Testis (tissue), 2 donors: ENCODE measurements at regions not wholly inside any gene's neighbourhood (a gene's known extent, or its start where the extent isn't known, plus 50 kb on each side); places are given as distances from the start of the nearest gene placed in this dataset.

Experiments used
- DNase-seq: peaks from one replicate; pipeline ENCODE4 v3.0.0-alpha.2; 2019
- H3K27ac ChIP-seq, 2 donors: fragments of 200-600 bp; sonication (generic); one replicate each; pipeline ENCODE4 v1.5.1; 2019
- H3K27me3 ChIP-seq: fragments of 200-600 bp; sonication (generic); one replicate; pipeline ENCODE4 v1.5.1; 2019
- H3K36me3 ChIP-seq: fragments of 200-600 bp; sonication (generic); one replicate; pipeline ENCODE4 v1.5.1; 2017; ENCODE audit warnings: low read depth; ENCODE audit errors: missing control alignments
- H3K4me1 ChIP-seq: fragments of 200-600 bp; sonication (generic); one replicate; pipeline ENCODE4 v1.5.1; 2019
- H3K4me3 ChIP-seq, 2 donors: fragments of 200-600 bp; sonication (generic); one replicate each; pipeline ENCODE4 v1.5.1; 2017 to 2019
- H3K9me3 ChIP-seq: fragments of 200-600 bp; sonication (generic); one replicate; pipeline ENCODE4 v1.5.1; 2017
- CTCF ChIP-seq, 3 experiments: fragments of 450-650 bp in 2 of 3; fragments of 200-600 bp in 1 of 3; sonication (generic) in 1 of 3; IDR thresholded peaks; one replicate each; pipeline ENCODE4 v1.5.1; 2016 to 2019; ENCODE audit warnings: antibody characterized with exemption in 3 of 3, mild to moderate bottlenecking in 2 of 3, moderate library complexity in 1 of 3
- POLR2A ChIP-seq: fragments of 450-650 bp; IDR thresholded peaks from one replicate; pipeline ENCODE4 v1.6.1; 2017; ENCODE audit warnings: antibody characterized with exemption, mild to moderate bottlenecking, moderate library complexity
- WGBS, 2 donors: methylation state at CpG; one replicate each; pipeline ENCODE4 v1.1.5; 2018; 5-methylcytosine and 5-hydroxymethylcytosine counted together
- intact Hi-C: fragments of 100-400 bp; cut with DNase I; formaldehyde crosslinking; loops from one replicate; pipeline ENCODE4 v1.15.1; 2023; ENCODE audit warnings: low total_unique reads

GRCh38 chr13:70630247-70630646 lies 522.0 kb upstream of the KLHL1 start:
- Histone ChIP-seq H3K9me3 (no peaks in the 10 kb centered on the region), H3K4me1 (no peaks in the 10 kb centered on the region), H3K27ac (no peak overlapping the region), H3K27me3 (no peaks in the 10 kb centered on the region), H3K4me3 (no peak overlapping the region), H3K36me3 (no peaks in the 10 kb centered on the region)
- TF ChIP-seq CTCF (IDR thresholded peaks at IDR 0.05) (no peak), POLR2A (no peak)
- 77 to 78% methylated on average over 2 of the region's 2 CpGs for WGBS, 2 donors
- DNase-seq: no peak
- intact Hi-C loops: no loop called here

GRCh38 chr13:70623239-70623638 lies 515.0 kb upstream of the KLHL1 start:
- intact Hi-C loops: no loop called here
- TF ChIP-seq CTCF (IDR thresholded peaks at IDR 0.05) (peak in 1 of 3 experiments; percentile 38), POLR2A (no peak)
- H3K9me3 ChIP-seq: no peaks in the 10 kb centered on the region
- no peaks in the 10 kb centered on the region for H3K4me1 ChIP-seq
- no peak overlapping the region for H3K27ac ChIP-seq
- no peaks in the 10 kb centered on the region for H3K36me3 ChIP-seq
- H3K4me3 ChIP-seq: no peak overlapping the region
- no peaks in the 10 kb centered on the region for H3K27me3 ChIP-seq
- DNase-seq: no peak

GRCh38 chr13:70622796-70623195 lies 514.5 kb upstream of the KLHL1 start:
- WGBS, 2 donors: 38 to 44% methylated on average over 5 of the region's 5 CpGs
- no peak for TF ChIP-seq POLR2A
- Histone ChIP-seq H3K9me3 (no peaks in the 10 kb centered on the region), H3K36me3 (no peaks in the 10 kb centered on the region), H3K27ac (no peak overlapping the region), H3K4me3 (no peak overlapping the region), H3K4me1 (no peaks in the 10 kb centered on the region), H3K27me3 (no peaks in the 10 kb centered on the region)
- no peak for DNase-seq
- intact Hi-C loops: no loop called here

GRCh38 chr13:70619936-70620335 lies 511.7 kb upstream of the KLHL1 start:
- no peaks in the 10 kb centered on the region for H3K9me3 ChIP-seq
- H3K27me3 ChIP-seq: no peaks in the 10 kb centered on the region
- no peak overlapping the region for H3K27ac ChIP-seq
- no peaks in the 10 kb centered on the region for H3K36me3 ChIP-seq
- H3K4me3 ChIP-seq: no peak overlapping the region
- no peak for DNase-seq
- intact Hi-C loops: no loop called here
- 85% methylated on average over 2 of the region's 2 CpGs for WGBS, 2 donors
- H3K4me1 ChIP-seq: no peaks in the 10 kb centered on the region
- TF ChIP-seq POLR2A (no peak), CTCF (IDR thresholded peaks at IDR 0.05) (no peak)

GRCh38 chr13:70616847-70617246 lies 508.6 kb upstream of the KLHL1 start:
- H3K27ac ChIP-seq: no peak overlapping the region
- DNase-seq: no peak
- H3K4me1 ChIP-seq: no peaks in the 10 kb centered on the region
- H3K4me3 ChIP-seq: no peak overlapping the region
- intact Hi-C loops: no loop called here
- no peak for TF ChIP-seq POLR2A
- no peak for TF ChIP-seq CTCF (IDR thresholded peaks at IDR 0.05)
- H3K9me3 ChIP-seq: no peaks in the 10 kb centered on the region
- no peaks in the 10 kb centered on the region for H3K27me3 ChIP-seq
- H3K36me3 ChIP-seq: no peaks in the 10 kb centered on the region
- 95 to 97% methylated on average over 3 of the region's 3 CpGs for WGBS, 2 donors
